ENCODE measurements at regions not wholly inside any gene's neighbourhood (a gene's known extent, or its start where the extent isn't known, plus 50 kb on each side); places are given as distances from the start of the nearest gene placed in this dataset.

GRCh38 chr12:9392842-9393241, 184.6 kb upstream of the PZP start:
- H3K36me3 Mint-ChIP-seq (ENCODE audit: low read depth), result peaks cover 8% of the 10 kb centered on the region
- no peak overlapping the region for H3K4me3 Mint-ChIP-seq
- H3K27me3 Mint-ChIP-seq, result no peaks in the 10 kb centered on the region
- peaks cover 2% of the 10 kb centered on the region for H3K4me1 Mint-ChIP-seq
- ChIA-PET POLR2A (no interaction called here), CTCF (no interaction called here)
- H3K27ac Mint-ChIP-seq, result no peak overlapping the region
- DNase-seq, result no peak
- H3K9me3 Mint-ChIP-seq, result no peaks in the 10 kb centered on the region

- ChIA-PET CTCF (no interaction called here), POLR2A (no interaction called here)
Observed at GRCh38 chr12:9391815-9392214, 183.6 kb upstream of the PZP start.

GRCh38 chr12:9390761-9391160, 182.6 kb upstream of the PZP start:
- DNase-seq, result no peak
- Mint-ChIP-seq H3K27me3 (no peaks in the 10 kb centered on the region), H3K4me1 (peaks cover 4% of the 10 kb centered on the region), H3K9me3 (no peaks in the 10 kb centered on the region), H3K36me3 (ENCODE audit: low read depth) (no peaks in the 10 kb centered on the region), H3K27ac (no peak overlapping the region), H3K4me3 (no peak overlapping the region)
- ChIA-PET CTCF (no interaction called here), POLR2A (no interaction called here)

More at GRCh38 chr12:9391815-9392214, 183.6 kb upstream of the PZP start:
- Mint-ChIP-seq H3K27ac (no peak overlapping the region), H3K4me1 (peaks cover 4% of the 10 kb centered on the region), H3K27me3 (no peaks in the 10 kb centered on the region), H3K36me3 (ENCODE audit: low read depth) (peaks cover 6% of the 10 kb centered on the region), H3K4me3 (no peak overlapping the region), H3K9me3 (no peaks in the 10 kb centered on the region)
- DNase-seq, result no peak

- no peaks in the 10 kb centered on the region for H3K27me3 Mint-ChIP-seq
- no peak for DNase-seq
- CTCF ChIA-PET, result no interaction called here
- H3K4me3 Mint-ChIP-seq, result no peak overlapping the region
- H3K36me3 Mint-ChIP-seq (ENCODE audit: low read depth), result no peaks in the 10 kb centered on the region
- H3K4me1 Mint-ChIP-seq, result peaks cover 4% of the 10 kb centered on the region
- no peaks in the 10 kb centered on the region for H3K9me3 Mint-ChIP-seq
- POLR2A ChIA-PET, result no interaction called here
- no peak overlapping the region for H3K27ac Mint-ChIP-seq
Observed at GRCh38 chr12:9389796-9390195, 181.6 kb upstream of the PZP start.

GRCh38 chr12:9388379-9388778, 180.2 kb upstream of the PZP start:
- no peak for DNase-seq
- ChIA-PET CTCF (interaction anchor here (1.0 kb wide), 1 partner anchor 9 kb away, joined by 3 read pairs; no protein-coding TSS in a partner anchor), POLR2A (no interaction called here)
- no peaks in the 10 kb centered on the region for H3K27me3 Mint-ChIP-seq
- no peak overlapping the region for H3K4me3 Mint-ChIP-seq
- H3K9me3 Mint-ChIP-seq, result no peaks in the 10 kb centered on the region
- H3K27ac Mint-ChIP-seq, result no peak overlapping the region
- H3K4me1 Mint-ChIP-seq, result peaks cover 4% of the 10 kb centered on the region
- H3K36me3 Mint-ChIP-seq (ENCODE audit: low read depth), result no peaks in the 10 kb centered on the region

- ChIA-PET CTCF (interaction anchor here (1.0 kb wide), 1 partner anchor 8 kb away, joined by 3 read pairs; no protein-coding TSS in a partner anchor), POLR2A (no interaction called here)
- Mint-ChIP-seq H3K27ac (no peak overlapping the region), H3K9me3 (no peaks in the 10 kb centered on the region), H3K4me3 (no peak overlapping the region), H3K36me3 (ENCODE audit: low read depth) (no peaks in the 10 kb centered on the region), H3K4me1 (peaks cover 4% of the 10 kb centered on the region), H3K27me3 (no peaks in the 10 kb centered on the region)
- DNase-seq, result no peak
Observed at GRCh38 chr12:9387450-9387849, 179.3 kb upstream of the PZP start.

GRCh38 chr12:9383585-9383984, 175.4 kb upstream of the PZP start:
- H3K4me1 Mint-ChIP-seq, result peaks cover 8% of the 10 kb centered on the region

GRCh38 chr12:9381619-9382018, 173.4 kb upstream of the PZP start:
- H3K27ac Mint-ChIP-seq, result no peak overlapping the region
- no peaks in the 10 kb centered on the region for H3K9me3 Mint-ChIP-seq
- H3K36me3 Mint-ChIP-seq (ENCODE audit: low read depth), result no peaks in the 10 kb centered on the region
- no peaks in the 10 kb centered on the region for H3K27me3 Mint-ChIP-seq
- peaks cover 4% of the 10 kb centered on the region for H3K4me1 Mint-ChIP-seq
- no peak for DNase-seq
- ChIA-PET POLR2A (no interaction called here), CTCF (interaction anchor here (1.1 kb wide), 1 partner anchor 9 kb away, joined by 3 read pairs; no protein-coding TSS in a partner anchor)
- H3K4me3 Mint-ChIP-seq, result no peak overlapping the region

More at GRCh38 chr12:9383585-9383984, 175.4 kb upstream of the PZP start:
- POLR2A ChIA-PET, result no interaction called here
- Mint-ChIP-seq H3K27ac (no peak overlapping the region), H3K36me3 (ENCODE audit: low read depth) (no peaks in the 10 kb centered on the region), H3K4me3 (no peak overlapping the region), H3K9me3 (no peaks in the 10 kb centered on the region), H3K27me3 (no peaks in the 10 kb centered on the region)
- DNase-seq, result no peak
- CTCF ChIA-PET, result no interaction called here

- Mint-ChIP-seq H3K4me3 (no peak overlapping the region), H3K27ac (no peak overlapping the region), H3K27me3 (no peaks in the 10 kb centered on the region), H3K36me3 (ENCODE audit: low read depth) (no peaks in the 10 kb centered on the region), H3K4me1 (peaks cover 4% of the 10 kb centered on the region), H3K9me3 (no peaks in the 10 kb centered on the region)
- POLR2A ChIA-PET, result no interaction called here
- no peak for DNase-seq
- CTCF ChIA-PET, result no interaction called here
Observed at GRCh38 chr12:9380650-9381049, 172.5 kb upstream of the PZP start.

GRCh38 chr12:9379023-9379742, 171.0 kb upstream of the PZP start:
- DNase-seq, result no peak
- POLR2A ChIA-PET, result no interaction called here
- no peaks in the 10 kb centered on the region for H3K27me3 Mint-ChIP-seq
- H3K27ac Mint-ChIP-seq, result no peak overlapping the region
- H3K9me3 Mint-ChIP-seq, result no peaks in the 10 kb centered on the region
- CTCF ChIA-PET, result interaction anchor here (1.3 to 2.2 kb wide), 3 partner anchors 9 to 27 kb away, joined by 3 to 6 read pairs (median 3); no protein-coding TSS in a partner anchor
- H3K4me1 Mint-ChIP-seq, result peaks cover 4% of the 10 kb centered on the region
- no peaks in the 10 kb centered on the region for H3K36me3 Mint-ChIP-seq (ENCODE audit: low read depth)
- H3K4me3 Mint-ChIP-seq, result no peak overlapping the region

- Mint-ChIP-seq H3K27ac (no peak overlapping the region), H3K4me1 (peaks cover 4% of the 10 kb centered on the region), H3K36me3 (ENCODE audit: low read depth) (no peaks in the 10 kb centered on the region), H3K9me3 (no peaks in the 10 kb centered on the region), H3K4me3 (no peak overlapping the region), H3K27me3 (no peaks in the 10 kb centered on the region)
- ChIA-PET CTCF (interaction anchor here (1.3 to 2.2 kb wide), 4 partner anchors 10 to 26 kb away, joined by 3 to 6 read pairs (median 3); no protein-coding TSS in a partner anchor), POLR2A (no interaction called here)
- DNase-seq, result no peak
Observed at GRCh38 chr12:9378430-9378835, 170.2 kb upstream of the PZP start.

GRCh38 chr12:9372202-9372601, 164.0 kb upstream of the PZP start:
- POLR2A ChIA-PET, result interaction anchor here (0.6 kb wide), 1 partner anchor 297 kb away, joined by 9 read pairs; the partner anchor contains the start of gene CLEC2D
- Mint-ChIP-seq H3K4me1 (no peaks in the 10 kb centered on the region), H3K27me3 (peaks cover 6% of the 10 kb centered on the region), H3K27ac (no peak overlapping the region), H3K4me3 (no peak overlapping the region), H3K9me3 (no peaks in the 10 kb centered on the region), H3K36me3 (ENCODE audit: low read depth) (no peaks in the 10 kb centered on the region)
- no peak for DNase-seq
- CTCF ChIA-PET, result interaction anchor here (0.6 to 1.5 kb wide), 3 partner anchors 10 to 1231 kb away, joined by 3 to 6 read pairs (median 5); no protein-coding TSS in a partner anchor

GRCh38 chr12:9367828-9368227, 159.6 kb upstream of the PZP start:
- CTCF ChIA-PET, result interaction anchor here (1.0 to 1.7 kb wide), 2 partner anchors 10 to 21 kb away, joined by 3 to 8 read pairs; no protein-coding TSS in a partner anchor
- H3K27ac Mint-ChIP-seq, result no peak overlapping the region
- no peaks in the 10 kb centered on the region for H3K9me3 Mint-ChIP-seq

More at GRCh38 chr12:9367828-9368227, 159.6 kb upstream of the PZP start:
- Mint-ChIP-seq H3K27me3 (peaks cover 11% of the 10 kb centered on the region), H3K36me3 (ENCODE audit: low read depth) (no peaks in the 10 kb centered on the region), H3K4me1 (peaks cover 35% of the 10 kb centered on the region), H3K4me3 (no peak overlapping the region)
- no peak for DNase-seq
- POLR2A ChIA-PET, result no interaction called here

Data from activated CD4-positive, alpha-beta T cell treated with anti-CD3 and anti-CD28 coated beads, Interleukin-2, amount 10 ng/mL, durations not matched to agents 7 days and 5 days (primary cell).